H1 (cell line): ENCODE measurements at regions not wholly inside any gene's neighbourhood (a gene's known extent, or its start where the extent isn't known, plus 50 kb on each side); places are given as distances from the start of the nearest gene placed in this dataset.
A peak's percentile ranks its signal among the peaks of the same experiment; 100 is the strongest.

Source experiments
- CTCF ChIA-PET: fragments of 300-600 bp; sonication (Branson Sonifier 250); formaldehyde crosslinking; loops from one replicate; lab custom pipeline; 2021; ENCODE audit not compliant: partially characterized antibody; lab: Charles Lee
- POLR2A ChIA-PET: fragments of 300-600 bp; sonication (Branson Sonifier 250); formaldehyde crosslinking; loops from one replicate; lab custom pipeline; 2021; ENCODE audit warnings: inconsistent platforms; ENCODE audit not compliant: partially characterized antibody; lab: Charles Lee
- DNase-seq, 2 experiments: peaks; one replicate each; pipeline versions ENCODE4 v3.0.0 to v3.0.0-alpha.2; 2010 to 2022; ENCODE audit warnings: low spot score in 2 of 2, low read depth in 1 of 2, mixed read lengths in 1 of 2
- FAIRE-seq: peaks from 2 replicates; lab custom pipeline; 2011; peaks lifted over from hg19 to GRCh38; lab: Jason Lieb, UNC
- H2AFZ ChIP-seq: 2 replicates; pipeline ENCODE4 v1.8.1; 2012; ENCODE audit warnings: low read length, inconsistent platforms
- H2AK5ac ChIP-seq: 2 replicates; pipeline ENCODE4 v1.6.1; 2013; ENCODE audit warnings: low read depth, low read length
- H2BK120ac ChIP-seq: replicated peaks from 2 replicates; pipeline ENCODE3; 2013; ENCODE audit warnings: low read depth, low read length, inconsistent platforms
- H2BK12ac ChIP-seq: 2 replicates; pipeline ENCODE4 v1.6.1; 2013; ENCODE audit warnings: low read depth, low read length
- H2BK15ac ChIP-seq: 2 replicates; pipeline ENCODE4 v1.6.1; 2013; ENCODE audit warnings: low read length
- H2BK20ac ChIP-seq: 2 replicates; pipeline ENCODE4 v1.6.1; 2013; ENCODE audit warnings: low read length
- H2BK5ac ChIP-seq: 2 replicates; pipeline ENCODE4 v1.6.1; 2013; ENCODE audit warnings: low read depth, low read length
- H3K14ac ChIP-seq: 2 replicates; pipeline ENCODE4 v1.6.1; 2013; ENCODE audit warnings: inconsistent platforms; ENCODE audit not compliant: insufficient read length
- H3K18ac ChIP-seq: 2 replicates; pipeline ENCODE4 v1.6.1; 2013; ENCODE audit warnings: low read length; ENCODE audit errors: extremely low read depth
- H3K23ac ChIP-seq: 2 replicates; pipeline ENCODE4 v1.6.1; 2013; ENCODE audit warnings: inconsistent platforms; ENCODE audit not compliant: insufficient read length
- H3K23me2 ChIP-seq: 2 replicates; pipeline ENCODE4 v1.6.1; 2013; ENCODE audit warnings: low read depth, low read length
- H3K27ac ChIP-seq: 2 replicates; pipeline ENCODE4 v1.6.1; 2011; ENCODE audit warnings: low read depth, low read length, inconsistent platforms
- H3K27me3 ChIP-seq, 4 experiments: replicated peaks in 1 of 4; 1 replicate in 1 of 4; 2 replicates in 3 of 4; pipeline versions ENCODE4 v1.6.1 to v1.8.1; 2011 to 2013; ENCODE audit warnings: low read length in 3 of 4, mild to moderate bottlenecking in 3 of 4, inconsistent platforms in 2 of 4, mixed read lengths in 2 of 4, moderate library complexity in 1 of 4; ENCODE audit not compliant: control insufficient read depth in 3 of 4, insufficient read depth in 3 of 4; ENCODE audit errors: extremely low read depth in 1 of 4
- H3K36me3 ChIP-seq, 4 experiments: 2 replicates each; pipeline versions ENCODE4 v1.6.1 to v1.8.1; 2011 to 2013; ENCODE audit warnings: mild to moderate bottlenecking in 4 of 4, low read length in 3 of 4, moderate library complexity in 2 of 4, control low read depth in 1 of 4, inconsistent platforms in 1 of 4; ENCODE audit not compliant: insufficient read depth in 4 of 4, control insufficient read depth in 2 of 4
- H3K4ac ChIP-seq: replicated peaks from 2 replicates; pipeline ENCODE3; 2013; ENCODE audit warnings: low read length, low read depth, mixed read lengths, inconsistent platforms; ENCODE audit not compliant: insufficient read length
- H3K4me1 ChIP-seq, 4 experiments: replicated peaks in 1 of 4; 1 replicate in 1 of 4; 2 replicates in 3 of 4; pipeline versions ENCODE4 v1.6.1 to v1.8.1; 2011 to 2013; ENCODE audit warnings: low read length in 3 of 4, inconsistent platforms in 2 of 4, mixed read lengths in 1 of 4; ENCODE audit not compliant: insufficient read depth in 4 of 4, control insufficient read depth in 3 of 4
- H3K4me2 ChIP-seq, 2 experiments: 2 replicates each; pipeline versions ENCODE4 v1.6.1 to v1.8.1; 2011 to 2013; ENCODE audit warnings: low read depth in 2 of 2, low read length in 2 of 2, control low read depth in 1 of 2, inconsistent platforms in 1 of 2, mild to moderate bottlenecking in 1 of 2; ENCODE audit not compliant: insufficient read depth in 1 of 2
- H3K4me3 ChIP-seq, 4 experiments: fragments of 200-600, 300-600 bp in 1 of 4; sonication (generic), shearing (Covaris generic), sonication (Bioruptor Twin) in 1 of 4; 2 replicates each; pipeline versions ENCODE4 v1.5.1 to v1.8.1; 2011 to 2016; ENCODE audit warnings: low read length in 4 of 4, low read depth in 3 of 4, control low read depth in 2 of 4, inconsistent platforms in 2 of 4, mild to moderate bottlenecking in 2 of 4, mixed read lengths in 1 of 4, moderate library complexity in 1 of 4; ENCODE audit not compliant: insufficient read depth in 2 of 4; ENCODE audit errors: extremely low read depth in 1 of 4
- H3K56ac ChIP-seq: replicated peaks from 2 replicates; pipeline ENCODE3; 2013; ENCODE audit warnings: low read depth, mild to moderate bottlenecking, mixed read lengths, low read length, inconsistent platforms; ENCODE audit not compliant: insufficient read length
- H3K79me1 ChIP-seq: 2 replicates; pipeline ENCODE4 v1.6.1; 2013; ENCODE audit warnings: low read depth, low read length, control low read depth
- H3K79me2 ChIP-seq, 2 experiments: 2 replicates each; pipeline versions ENCODE4 v1.6.1 to v1.8.1; 2012 to 2013; ENCODE audit warnings: low read length in 2 of 2, mild to moderate bottlenecking in 2 of 2, inconsistent platforms in 1 of 2; ENCODE audit not compliant: insufficient read depth in 2 of 2, control insufficient read depth in 1 of 2
- H3K9ac ChIP-seq, 4 experiments: replicated peaks in 1 of 4; 1 replicate in 1 of 4; 2 replicates in 3 of 4; pipeline versions ENCODE4 v1.6.1 to v1.8.1; 2011 to 2013; ENCODE audit warnings: low read depth in 3 of 4, low read length in 3 of 4, control low read depth in 2 of 4, mild to moderate bottlenecking in 2 of 4, moderate library complexity in 2 of 4, inconsistent platforms in 1 of 4; ENCODE audit errors: extremely low read depth in 1 of 4
- H3K9me3 ChIP-seq, 2 experiments: 2 replicates each; pipeline versions ENCODE4 v1.6.1 to v1.8.1; 2012 to 2013; ENCODE audit warnings: mild to moderate bottlenecking in 2 of 2, moderate library complexity in 2 of 2, control low read depth in 1 of 2, inconsistent platforms in 1 of 2, low read depth in 1 of 2, low read length in 1 of 2, mixed read lengths in 1 of 2; ENCODE audit not compliant: insufficient read depth in 2 of 2
- H4K20me1 ChIP-seq, 2 experiments: replicated peaks in 1 of 2; 2 replicates each; pipeline versions ENCODE3 to v1.8.1; 2011 to 2013; ENCODE audit warnings: inconsistent platforms in 2 of 2, low read length in 2 of 2, mild to moderate bottlenecking in 1 of 2; ENCODE audit not compliant: insufficient read depth in 2 of 2, control insufficient read depth in 1 of 2
- H4K5ac ChIP-seq: 2 replicates; pipeline ENCODE4 v1.6.1; 2013; ENCODE audit warnings: low read length, low read depth, mixed read lengths, inconsistent platforms; ENCODE audit not compliant: insufficient read length
- H4K8ac ChIP-seq: 2 replicates; pipeline ENCODE4 v1.8.0; 2013; ENCODE audit warnings: mild to moderate bottlenecking, moderate library complexity, low read length, inconsistent platforms; ENCODE audit not compliant: insufficient read depth; ENCODE audit errors: extremely low read depth
- H4K91ac ChIP-seq: replicated peaks from 2 replicates; pipeline ENCODE3; 2013; ENCODE audit warnings: low read length, mixed read lengths, inconsistent platforms; ENCODE audit not compliant: insufficient read length
- ASH2L ChIP-seq: fragments of 200-600, 300-600 bp; sonication (generic); IDR thresholded peaks from one replicate; pipeline ENCODE4 v1.7.1; 2017; ENCODE audit warnings: low read length
- BACH1 ChIP-seq: IDR thresholded peaks from 2 replicates; pipeline ENCODE4 v1.6.1; 2012; ENCODE audit warnings: low read length, improper control_type of control experiment
- CHD1 ChIP-seq: IDR thresholded peaks from 2 replicates; pipeline ENCODE4 v1.6.1; 2012; ENCODE audit warnings: low read depth, low read length, improper control_type of control experiment
- MAFK ChIP-seq: IDR thresholded peaks from 2 replicates; pipeline ENCODE4 v1.6.1; 2012; ENCODE audit warnings: low read depth, mild to moderate bottlenecking, improper control_type of control experiment, low read length
- POLR2A ChIP-seq, 2 experiments: IDR thresholded peaks; 1 replicate in 1 of 2; 2 replicates in 1 of 2; pipeline ENCODE4 v1.6.1; 2011; ENCODE audit warnings: low read depth in 2 of 2, low read length in 2 of 2, mild to moderate bottlenecking in 2 of 2; ENCODE audit errors: control extremely low read depth in 1 of 2
- WGBS, 2 experiments: shearing (Covaris generic) in 1 of 2; methylation state at CpG; one replicate each; pipeline versions ENCODE4 v1.1.6 to v1.1.7; 2013 to 2015; ENCODE audit warnings: low lambda C conversion rate in 2 of 2, mixed read lengths in 2 of 2, inconsistent platforms in 1 of 2, low coverage in 1 of 2, missing lambda C conversion rate in 1 of 2; ENCODE audit not compliant: insufficient replicate concordance in 2 of 2, insufficient coverage in 1 of 2, insufficient read length in 1 of 2; ENCODE audit errors: extremely low coverage in 1 of 2, missing lambda C conversion rate in 1 of 2; 5-methylcytosine and 5-hydroxymethylcytosine counted together

- no peak overlapping the region for H2AK5ac ChIP-seq
- no peak overlapping the region for H2BK15ac ChIP-seq
- H3K9ac ChIP-seq = no peak overlapping the region
- DNase-seq (no peak), FAIRE-seq (no peak)
- no peak overlapping the region for H3K56ac ChIP-seq
- no peaks in the 10 kb centered on the region for H3K23me2 ChIP-seq
- no peak overlapping the region for H3K23ac ChIP-seq
- H2BK20ac ChIP-seq = no peak overlapping the region
- H2BK120ac ChIP-seq = no peak overlapping the region
- H4K8ac ChIP-seq = no peak overlapping the region
- no peaks in the 10 kb centered on the region for H3K9me3 ChIP-seq
- H3K14ac ChIP-seq = no peak overlapping the region
- H3K4me1 ChIP-seq = no peaks in the 10 kb centered on the region
- TF ChIP-seq POLR2A (IDR thresholded peaks at IDR 0.05; ENCODE audit: control extremely low read depth in 1 of 2, low read depth in 2 of 2, low read length in 2 of 2) (no peak), MAFK (peak; percentile 81), ASH2L (no peak), CHD1 (no peak), BACH1 (peak; percentile 85)
- H3K4me3 ChIP-seq = no peak overlapping the region
- peak overlapping the region; percentile 89; the same call in 1 of the 2 replicates for H2AFZ ChIP-seq
- H3K27ac ChIP-seq = no peak overlapping the region
- no peak overlapping the region for H4K91ac ChIP-seq
- H3K4me2 ChIP-seq = no peak overlapping the region
- H3K79me2 ChIP-seq = no peaks in the 10 kb centered on the region
- no peak overlapping the region for H3K18ac ChIP-seq
- WGBS, 2 experiments = 93% methylated on average over 13 of the region's 13 CpGs; no CpG with 5 or more reads in 1 of the 2 experiments
- no peak overlapping the region for H2BK5ac ChIP-seq
- no peak overlapping the region for H3K4ac ChIP-seq
- no peaks in the 10 kb centered on the region for H3K79me1 ChIP-seq
- no peaks in the 10 kb centered on the region for H3K36me3 ChIP-seq
- no peak overlapping the region; the same call in 1 of the 2 replicates for H2BK12ac ChIP-seq
- no peaks in the 10 kb centered on the region for H3K27me3 ChIP-seq
- ChIA-PET POLR2A (interaction anchor here (0.5 kb wide), 1 partner anchor 927 kb away, joined by 4 read pairs; no protein-coding TSS in a partner anchor), CTCF (interaction anchor here (0.7 to 0.9 kb wide), 2 partner anchors 19 to 27 kb away, joined by 3 to 6 read pairs; no protein-coding TSS in a partner anchor)
- no peaks in the 10 kb centered on the region for H4K20me1 ChIP-seq
- H4K5ac ChIP-seq = no peak overlapping the region
These were observed 174.5 kb upstream of the DKK2 start for GRCh38 chr4:107210450-107211239.
